Keratinocyte (primary cell): ENCODE measurements at regions not wholly inside any gene's neighbourhood (a gene's known extent, or its start where the extent isn't known, plus 50 kb on each side); places are given as distances from the start of the nearest gene placed in this dataset.

Experiments
- CTCF ChIP-seq, 3 experiments: IDR thresholded peaks in 1 of 3; conservative IDR thresholded peaks in 1 of 3; optimal IDR thresholded peaks in 1 of 3; 2 replicates in 2 of 3; 3 replicates in 1 of 3; pipeline versions ENCODE3 to v1.5.1; 2011; ENCODE audit warnings: low read length in 3 of 3, mild to moderate bottlenecking in 3 of 3, moderate library complexity in 2 of 3, control low read depth in 1 of 3, inconsistent platforms in 1 of 3; ENCODE audit not compliant: insufficient read depth in 2 of 3; ENCODE audit errors: extremely low read depth in 1 of 3
- EZH2 ChIP-seq: IDR thresholded peaks from one replicate; pipeline ENCODE4 v1.6.1; 2012; ENCODE audit warnings: inconsistent platforms, mild to moderate bottlenecking, low read length, moderate library complexity

GRCh38 chr1:207971331-207972219, 60.6 kb upstream of the CD34 start:
- no peak for TF ChIP-seq EZH2
- TF ChIP-seq CTCF (optimal IDR thresholded peaks at IDR 0.05 in 1 of 3, IDR thresholded peaks at IDR 0.05 in 1 of 3, conservative IDR thresholded peaks at IDR 0.05 in 1 of 3; ENCODE audit: extremely low read depth in 1 of 3, insufficient read depth in 2 of 3, low read length in 3 of 3) = no peak
